HEK293 (cell line): ENCODE measurements at regions not wholly inside any gene's neighbourhood (a gene's known extent, or its start where the extent isn't known, plus 50 kb on each side); places are given as distances from the start of the nearest gene placed in this dataset.

ENCODE experiments used
- CTCF ChIA-PET: fragments of 350-600 bp; formaldehyde crosslinking; extraction: SDS; loops from one replicate; lab custom pipeline; 2021; ENCODE audit warnings: antibody characterized with exemption; lab: Yijun Ruan, JAX
- POLR2A ChIA-PET: fragments of 300-600 bp; formaldehyde crosslinking; extraction: SDS; loops from one replicate; lab custom pipeline; 2020; ENCODE audit warnings: antibody characterized with exemption, inconsistent platforms; lab: Yijun Ruan, JAX
- H3K27ac ChIP-seq: fragments of 200-500 bp; sonication (Bioruptor generic); 2 replicates; pipeline ENCODE4 v1.5.1; 2014; ENCODE audit warnings: low read depth, low read length, control low read depth, inconsistent platforms; ENCODE audit errors: extremely low read depth
- H3K36me3 ChIP-seq, 2 experiments: fragments of 200-500 bp in 1 of 2; sonication (Bioruptor generic) in 1 of 2; 1 replicate in 1 of 2; 2 replicates in 1 of 2; pipeline ENCODE4 v1.5.1; 2014 to 2017; ENCODE audit warnings: inconsistent platforms in 2 of 2, low read length in 2 of 2; ENCODE audit not compliant: control insufficient read depth in 2 of 2, insufficient read depth in 1 of 2
- H3K4me1 ChIP-seq: fragments of 200-500 bp; sonication (Bioruptor generic); 2 replicates; pipeline ENCODE4 v1.5.1; 2014; ENCODE audit warnings: mild to moderate bottlenecking, low read length, inconsistent platforms; ENCODE audit not compliant: control insufficient read depth, insufficient read depth
- H3K4me3 ChIP-seq: 2 replicates; pipeline ENCODE4 v1.5.1; 2011; ENCODE audit warnings: low read depth, mild to moderate bottlenecking, control low read depth, low read length, moderate library complexity
- H3K9me3 ChIP-seq: fragments of 200-500 bp; sonication (Bioruptor generic); 2 replicates; pipeline ENCODE4 v1.5.1; 2014; ENCODE audit warnings: low read depth, low read length, inconsistent platforms; ENCODE audit not compliant: control insufficient read depth, insufficient read depth
- GLIS2 ChIP-seq: fragments of 450-650 bp; formaldehyde crosslinking; IDR thresholded peaks from 2 replicates; pipeline ENCODE4 v1.5.1; 2016; ENCODE audit warnings: missing biosample characterization, missing genetic modification characterization
- HOXC10 ChIP-seq: sonication (generic); formaldehyde crosslinking; IDR thresholded peaks from 2 replicates; pipeline ENCODE4 v1.8.1; 2023; ENCODE audit warnings: mild to moderate bottlenecking, missing genetic modification reagents
- KLF16 ChIP-seq: fragments of 450-650 bp; formaldehyde crosslinking; IDR thresholded peaks from 2 replicates; pipeline ENCODE4 v1.5.1; 2017; ENCODE audit warnings: missing biosample characterization, missing genetic modification characterization
- KLF8 ChIP-seq: fragments of 450-650 bp; formaldehyde crosslinking; IDR thresholded peaks from 2 replicates; pipeline ENCODE4 v1.5.1; 2016; ENCODE audit warnings: missing biosample characterization, missing genetic modification characterization
- OSR2 ChIP-seq: fragments of 450-650 bp; formaldehyde crosslinking; IDR thresholded peaks from 2 replicates; pipeline ENCODE4 v1.5.1; 2016; ENCODE audit warnings: missing biosample characterization, missing genetic modification characterization
- OVOL3 ChIP-seq: fragments of 450-650 bp; formaldehyde crosslinking; IDR thresholded peaks from 2 replicates; pipeline ENCODE4 v1.5.1; 2016; ENCODE audit warnings: missing biosample characterization, missing genetic modification characterization
- REPIN1 ChIP-seq: fragments of 450-650 bp; formaldehyde crosslinking; IDR thresholded peaks from 2 replicates; pipeline ENCODE4 v1.5.1; 2017; ENCODE audit warnings: missing biosample characterization, missing genetic modification characterization, low read depth
- ZFP69B ChIP-seq: fragments of 450-650 bp; formaldehyde crosslinking; IDR thresholded peaks from 2 replicates; pipeline ENCODE4 v1.5.1; 2016; ENCODE audit warnings: missing biosample characterization, missing genetic modification characterization
- ZNF112 ChIP-seq: fragments of 450-650 bp; formaldehyde crosslinking; IDR thresholded peaks from 2 replicates; pipeline ENCODE4 v1.5.0; 2017; ENCODE audit warnings: missing biosample characterization, missing genetic modification characterization
- ZNF121 ChIP-seq: fragments of 450-650 bp; formaldehyde crosslinking; IDR thresholded peaks from 2 replicates; pipeline ENCODE4 v1.5.1; 2016; ENCODE audit warnings: missing biosample characterization, missing genetic modification characterization
- ZNF157 ChIP-seq: fragments of 450-650 bp; formaldehyde crosslinking; IDR thresholded peaks from 2 replicates; pipeline ENCODE4 v1.5.1; 2016; ENCODE audit warnings: missing biosample characterization, missing genetic modification characterization
- ZNF302 ChIP-seq: fragments of 450-650 bp; formaldehyde crosslinking; IDR thresholded peaks from 2 replicates; pipeline ENCODE4 v1.5.1; 2016; ENCODE audit warnings: missing biosample characterization, missing genetic modification characterization, low read depth
- ZNF423 ChIP-seq: fragments of 450-650 bp; formaldehyde crosslinking; IDR thresholded peaks from 2 replicates; pipeline ENCODE4 v1.5.1; 2016; ENCODE audit warnings: missing biosample characterization, missing genetic modification characterization
- ZNF623 ChIP-seq: fragments of 450-650 bp; formaldehyde crosslinking; IDR thresholded peaks from 2 replicates; pipeline ENCODE4 v1.5.1; 2016; ENCODE audit warnings: missing biosample characterization, missing genetic modification characterization
- ZNF626 ChIP-seq: fragments of 450-650 bp; sonication (Bioruptor Pico); formaldehyde crosslinking; IDR thresholded peaks from 2 replicates; pipeline ENCODE4 v1.5.1; 2018; ENCODE audit warnings: missing biosample characterization, missing genetic modification characterization, inconsistent platforms
- ZNF677 ChIP-seq: fragments of 450-650 bp; IDR thresholded peaks from 2 replicates; pipeline ENCODE4 v1.5.0; 2018; ENCODE audit warnings: missing biosample characterization, mild to moderate bottlenecking, missing genetic modification characterization, moderate library complexity
- ZNF707 ChIP-seq: fragments of 450-650 bp; formaldehyde crosslinking; IDR thresholded peaks from 2 replicates; pipeline ENCODE4 v1.5.1; 2016; ENCODE audit warnings: missing biosample characterization, missing genetic modification characterization
- ZNF76 ChIP-seq: fragments of 450-650 bp; formaldehyde crosslinking; IDR thresholded peaks from 2 replicates; pipeline ENCODE4; 2016; ENCODE audit warnings: low read depth, missing biosample characterization, missing genetic modification characterization, borderline replicate concordance
- ZNF776 ChIP-seq: fragments of 450-650 bp; formaldehyde crosslinking; IDR thresholded peaks from 2 replicates; pipeline ENCODE4 v1.5.0; 2017; ENCODE audit warnings: missing biosample characterization, missing genetic modification characterization, borderline replicate concordance
- ZNF843 ChIP-seq: fragments of 450-650 bp; formaldehyde crosslinking; IDR thresholded peaks from 2 replicates; pipeline ENCODE4 v1.5.1; 2016; ENCODE audit warnings: missing biosample characterization, missing genetic modification characterization
- TF ChIP-seq, protein P1 (sequence below): fragments of 450-650 bp; formaldehyde crosslinking; IDR thresholded peaks from 2 replicates; pipeline ENCODE4 v1.5.1; 2016; ENCODE audit warnings: missing biosample characterization, missing genetic modification characterization, low read depth
- TF ChIP-seq, protein P2 (sequence below): fragments of 450-650 bp; formaldehyde crosslinking; IDR thresholded peaks from 2 replicates; pipeline ENCODE4 v1.5.1; 2016; ENCODE audit warnings: missing biosample characterization, missing genetic modification characterization
- TF ChIP-seq, protein P3 (sequence below): fragments of 450-650 bp; formaldehyde crosslinking; conservative IDR thresholded peaks from 2 replicates; pipeline ENCODE4 v1.5.1; 2016; ENCODE audit warnings: low read depth, missing biosample characterization, missing genetic modification characterization
- TF ChIP-seq, protein P4 (sequence below): fragments of 450-650 bp; formaldehyde crosslinking; IDR thresholded peaks from 2 replicates; pipeline ENCODE4 v1.5.0; 2017; ENCODE audit warnings: missing biosample characterization, missing genetic modification characterization, borderline replicate concordance
- TF ChIP-seq, protein P5 (sequence below): fragments of 450-650 bp; formaldehyde crosslinking; IDR thresholded peaks from 2 replicates; pipeline ENCODE4 v1.5.1; 2016; ENCODE audit warnings: missing biosample characterization, missing genetic modification characterization

DNA sequence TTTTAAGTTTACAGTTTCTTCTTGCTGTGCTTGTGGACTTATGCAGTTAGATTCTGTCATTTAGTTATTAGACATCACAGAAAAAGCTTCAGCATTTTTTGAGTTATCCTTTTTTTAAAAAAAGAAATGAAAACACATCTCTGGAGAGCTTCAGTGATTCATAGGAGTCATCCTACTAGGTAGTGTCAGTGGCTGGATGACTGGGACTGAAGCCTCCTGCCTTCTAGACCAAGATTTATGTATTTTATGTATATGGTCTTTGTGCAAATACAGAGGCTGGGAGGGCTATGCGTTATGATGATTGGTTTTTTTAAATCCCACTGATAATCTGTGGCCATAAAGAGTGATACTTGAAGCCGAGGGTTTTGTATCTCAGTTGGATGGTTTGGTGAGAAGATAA is 125.9 kb upstream of the JAG1 start:
- no peaks in the 10 kb centered on the region for H3K36me3 ChIP-seq
- ChIA-PET CTCF (no interaction called here), POLR2A (no interaction called here)
- H3K9me3 ChIP-seq: no peaks in the 10 kb centered on the region
- TF ChIP-seq GLIS2: no peak
- TF ChIP-seq ZNF707 (tag by site-specific recombination): no peak
- TF ChIP-seq, protein P1, sequence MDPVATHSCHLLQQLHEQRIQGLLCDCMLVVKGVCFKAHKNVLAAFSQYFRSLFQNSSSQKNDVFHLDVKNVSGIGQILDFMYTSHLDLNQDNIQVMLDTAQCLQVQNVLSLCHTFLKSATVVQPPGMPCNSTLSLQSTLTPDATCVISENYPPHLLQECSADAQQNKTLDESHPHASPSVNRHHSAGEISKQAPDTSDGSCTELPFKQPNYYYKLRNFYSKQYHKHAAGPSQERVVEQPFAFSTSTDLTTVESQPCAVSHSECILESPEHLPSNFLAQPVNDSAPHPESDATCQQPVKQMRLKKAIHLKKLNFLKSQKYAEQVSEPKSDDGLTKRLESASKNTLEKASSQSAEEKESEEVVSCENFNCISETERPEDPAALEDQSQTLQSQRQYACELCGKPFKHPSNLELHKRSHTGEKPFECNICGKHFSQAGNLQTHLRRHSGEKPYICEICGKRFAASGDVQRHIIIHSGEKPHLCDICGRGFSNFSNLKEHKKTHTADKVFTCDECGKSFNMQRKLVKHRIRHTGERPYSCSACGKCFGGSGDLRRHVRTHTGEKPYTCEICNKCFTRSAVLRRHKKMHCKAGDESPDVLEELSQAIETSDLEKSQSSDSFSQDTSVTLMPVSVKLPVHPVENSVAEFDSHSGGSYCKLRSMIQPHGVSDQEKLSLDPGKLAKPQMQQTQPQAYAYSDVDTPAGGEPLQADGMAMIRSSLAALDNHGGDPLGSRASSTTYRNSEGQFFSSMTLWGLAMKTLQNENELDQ: no peak
- TF ChIP-seq ZNF302 (tag by site-specific recombination): no peak
- no peak for TF ChIP-seq ZNF121 (tag by site-specific recombination)
- TF ChIP-seq, protein P2, sequence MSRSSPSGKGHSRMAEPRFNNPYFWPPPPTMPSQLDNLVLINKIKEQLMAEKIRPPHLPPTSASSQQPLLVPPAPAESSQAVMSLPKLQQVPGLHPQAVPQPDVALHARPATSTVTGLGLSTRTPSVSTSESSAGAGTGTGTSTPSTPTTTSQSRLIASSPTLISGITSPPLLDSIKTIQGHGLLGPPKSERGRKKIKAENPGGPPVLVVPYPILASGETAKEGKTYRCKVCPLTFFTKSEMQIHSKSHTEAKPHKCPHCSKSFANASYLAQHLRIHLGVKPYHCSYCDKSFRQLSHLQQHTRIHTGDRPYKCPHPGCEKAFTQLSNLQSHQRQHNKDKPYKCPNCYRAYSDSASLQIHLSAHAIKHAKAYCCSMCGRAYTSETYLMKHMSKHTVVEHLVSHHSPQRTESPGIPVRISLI: no peak
- TF ChIP-seq, protein P3, sequence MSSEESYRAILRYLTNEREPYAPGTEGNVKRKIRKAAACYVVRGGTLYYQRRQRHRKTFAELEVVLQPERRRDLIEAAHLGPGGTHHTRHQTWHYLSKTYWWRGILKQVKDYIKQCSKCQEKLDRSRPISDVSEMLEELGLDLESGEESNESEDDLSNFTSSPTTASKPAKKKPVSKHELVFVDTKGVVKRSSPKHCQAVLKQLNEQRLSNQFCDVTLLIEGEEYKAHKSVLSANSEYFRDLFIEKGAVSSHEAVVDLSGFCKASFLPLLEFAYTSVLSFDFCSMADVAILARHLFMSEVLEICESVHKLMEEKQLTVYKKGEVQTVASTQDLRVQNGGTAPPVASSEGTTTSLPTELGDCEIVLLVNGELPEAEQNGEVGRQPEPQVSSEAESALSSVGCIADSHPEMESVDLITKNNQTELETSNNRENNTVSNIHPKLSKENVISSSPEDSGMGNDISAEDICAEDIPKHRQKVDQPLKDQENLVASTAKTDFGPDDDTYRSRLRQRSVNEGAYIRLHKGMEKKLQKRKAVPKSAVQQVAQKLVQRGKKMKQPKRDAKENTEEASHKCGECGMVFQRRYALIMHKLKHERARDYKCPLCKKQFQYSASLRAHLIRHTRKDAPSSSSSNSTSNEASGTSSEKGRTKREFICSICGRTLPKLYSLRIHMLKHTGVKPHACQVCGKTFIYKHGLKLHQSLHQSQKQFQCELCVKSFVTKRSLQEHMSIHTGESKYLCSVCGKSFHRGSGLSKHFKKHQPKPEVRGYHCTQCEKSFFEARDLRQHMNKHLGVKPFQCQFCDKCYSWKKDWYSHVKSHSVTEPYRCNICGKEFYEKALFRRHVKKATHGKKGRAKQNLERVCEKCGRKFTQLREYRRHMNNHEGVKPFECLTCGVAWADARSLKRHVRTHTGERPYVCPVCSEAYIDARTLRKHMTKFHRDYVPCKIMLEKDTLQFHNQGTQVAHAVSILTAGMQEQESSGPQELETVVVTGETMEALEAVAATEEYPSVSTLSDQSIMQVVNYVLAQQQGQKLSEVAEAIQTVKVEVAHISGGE (tag by site-specific recombination): no peak
- no peak for TF ChIP-seq ZNF112
- no peak for TF ChIP-seq ZNF626 (tag by site-specific recombination)
- no peak for TF ChIP-seq KLF8 (tag by site-specific recombination)
- TF ChIP-seq ZNF157: no peak
- no peak for TF ChIP-seq ZFP69B (tag by site-specific recombination)
- TF ChIP-seq, protein P4, sequence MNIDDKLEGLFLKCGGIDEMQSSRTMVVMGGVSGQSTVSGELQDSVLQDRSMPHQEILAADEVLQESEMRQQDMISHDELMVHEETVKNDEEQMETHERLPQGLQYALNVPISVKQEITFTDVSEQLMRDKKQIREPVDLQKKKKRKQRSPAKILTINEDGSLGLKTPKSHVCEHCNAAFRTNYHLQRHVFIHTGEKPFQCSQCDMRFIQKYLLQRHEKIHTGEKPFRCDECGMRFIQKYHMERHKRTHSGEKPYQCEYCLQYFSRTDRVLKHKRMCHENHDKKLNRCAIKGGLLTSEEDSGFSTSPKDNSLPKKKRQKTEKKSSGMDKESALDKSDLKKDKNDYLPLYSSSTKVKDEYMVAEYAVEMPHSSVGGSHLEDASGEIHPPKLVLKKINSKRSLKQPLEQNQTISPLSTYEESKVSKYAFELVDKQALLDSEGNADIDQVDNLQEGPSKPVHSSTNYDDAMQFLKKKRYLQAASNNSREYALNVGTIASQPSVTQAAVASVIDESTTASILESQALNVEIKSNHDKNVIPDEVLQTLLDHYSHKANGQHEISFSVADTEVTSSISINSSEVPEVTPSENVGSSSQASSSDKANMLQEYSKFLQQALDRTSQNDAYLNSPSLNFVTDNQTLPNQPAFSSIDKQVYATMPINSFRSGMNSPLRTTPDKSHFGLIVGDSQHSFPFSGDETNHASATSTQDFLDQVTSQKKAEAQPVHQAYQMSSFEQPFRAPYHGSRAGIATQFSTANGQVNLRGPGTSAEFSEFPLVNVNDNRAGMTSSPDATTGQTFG: no peak
- no peak for TF ChIP-seq OVOL3 (tag by site-specific recombination)
- TF ChIP-seq KLF16 (tag by site-specific recombination): no peak
- TF ChIP-seq REPIN1 (tag by site-specific recombination): no peak
- TF ChIP-seq ZNF776: no peak
- no peaks in the 10 kb centered on the region for H3K4me1 ChIP-seq
- no peak overlapping the region for H3K27ac ChIP-seq
- no peak overlapping the region for H3K4me3 ChIP-seq

DNA sequence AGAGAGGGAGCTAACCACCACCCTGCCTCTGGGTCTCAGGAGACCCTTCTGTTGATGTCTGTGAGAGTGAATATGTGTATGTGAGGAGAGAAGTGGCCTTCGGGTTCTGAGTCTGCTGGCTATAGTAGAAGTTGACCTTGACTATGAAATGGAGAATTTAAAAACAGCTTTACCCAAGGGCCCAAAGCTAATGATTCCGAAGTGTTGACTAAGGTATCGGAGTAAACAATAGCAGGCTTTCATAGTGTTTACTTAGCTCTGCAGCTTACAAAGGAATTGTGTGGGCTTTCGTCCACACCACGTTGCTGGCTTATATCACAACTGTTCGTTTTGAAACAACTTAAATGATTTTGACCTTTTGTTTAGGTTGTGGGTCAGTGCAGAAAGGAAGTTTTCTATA is 126.5 kb upstream of the JAG1 start:
- no peaks in the 10 kb centered on the region for H3K4me1 ChIP-seq
- TF ChIP-seq ZNF623: no peak
- TF ChIP-seq ZNF76 (tag by site-specific recombination): no peak
- TF ChIP-seq HOXC10 (CRISPR knock-in tag): no peak
- TF ChIP-seq ZNF843 (tag by site-specific recombination): no peak
- TF ChIP-seq ZNF423 (tag by site-specific recombination): no peak
- no peak for TF ChIP-seq OSR2 (tag by site-specific recombination)
- TF ChIP-seq, protein P5, sequence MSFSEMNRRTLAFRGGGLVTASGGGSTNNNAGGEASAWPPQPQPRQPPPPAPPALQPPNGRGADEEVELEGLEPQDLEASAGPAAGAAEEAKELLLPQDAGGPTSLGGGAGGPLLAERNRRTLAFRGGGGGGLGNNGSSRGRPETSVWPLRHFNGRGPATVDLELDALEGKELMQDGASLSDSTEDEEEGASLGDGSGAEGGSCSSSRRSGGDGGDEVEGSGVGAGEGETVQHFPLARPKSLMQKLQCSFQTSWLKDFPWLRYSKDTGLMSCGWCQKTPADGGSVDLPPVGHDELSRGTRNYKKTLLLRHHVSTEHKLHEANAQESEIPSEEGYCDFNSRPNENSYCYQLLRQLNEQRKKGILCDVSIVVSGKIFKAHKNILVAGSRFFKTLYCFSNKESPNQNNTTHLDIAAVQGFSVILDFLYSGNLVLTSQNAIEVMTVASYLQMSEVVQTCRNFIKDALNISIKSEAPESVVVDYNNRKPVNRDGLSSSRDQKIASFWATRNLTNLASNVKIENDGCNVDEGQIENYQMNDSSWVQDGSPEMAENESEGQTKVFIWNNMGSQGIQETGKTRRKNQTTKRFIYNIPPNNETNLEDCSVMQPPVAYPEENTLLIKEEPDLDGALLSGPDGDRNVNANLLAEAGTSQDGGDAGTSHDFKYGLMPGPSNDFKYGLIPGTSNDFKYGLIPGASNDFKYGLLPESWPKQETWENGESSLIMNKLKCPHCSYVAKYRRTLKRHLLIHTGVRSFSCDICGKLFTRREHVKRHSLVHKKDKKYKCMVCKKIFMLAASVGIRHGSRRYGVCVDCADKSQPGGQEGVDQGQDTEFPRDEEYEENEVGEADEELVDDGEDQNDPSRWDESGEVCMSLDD (tag by site-specific recombination): no peak
- TF ChIP-seq ZNF677 (tag by site-specific recombination): no peak
- TF ChIP-seq, all 188 proteins: peak for 0
- Histone ChIP-seq H3K36me3 (no peaks in the 10 kb centered on the region), H3K27ac (no peak overlapping the region), H3K9me3 (no peaks in the 10 kb centered on the region), H3K4me3 (no peak overlapping the region)
- CTCF ChIA-PET: no interaction called here
- POLR2A ChIA-PET: no interaction called here
